ENCODE measurements at regions not wholly inside any gene's neighbourhood (a gene's known extent, or its start where the extent isn't known, plus 50 kb on each side); places are given as distances from the start of the nearest gene placed in this dataset.
A peak's percentile ranks its signal among the peaks of the same experiment; 100 is the strongest.

GRCh38 chr13:50629497-50629896, 214.0 kb downstream of the DLEU7 start:
- no peaks in the 10 kb centered on the region for H3K27me3 Mint-ChIP-seq
- no peaks in the 10 kb centered on the region for H3K36me3 Mint-ChIP-seq (ENCODE audit: low read depth)
- intact Hi-C loops (cut with micrococcal nuclease): no loop called here
- H3K9me3 Mint-ChIP-seq: no peaks in the 10 kb centered on the region
- peak overlapping the region; percentile 41 for H3K27ac Mint-ChIP-seq
- H3K4me1 Mint-ChIP-seq (ENCODE audit: low read depth): peaks cover 35% of the 10 kb centered on the region
- no peak overlapping the region for H3K4me3 Mint-ChIP-seq

- peaks cover 40% of the 10 kb centered on the region for H3K4me1 Mint-ChIP-seq (ENCODE audit: low read depth)
- no peaks in the 10 kb centered on the region for H3K9me3 Mint-ChIP-seq
- no peak overlapping the region for H3K4me3 Mint-ChIP-seq
- intact Hi-C loops (cut with micrococcal nuclease): no loop called here
- no peaks in the 10 kb centered on the region for H3K27me3 Mint-ChIP-seq
- H3K27ac Mint-ChIP-seq: peak overlapping the region; percentile 41
- H3K36me3 Mint-ChIP-seq (ENCODE audit: low read depth): no peaks in the 10 kb centered on the region
These were observed 213.5 kb downstream of the DLEU7 start for GRCh38 chr13:50629966-50630365.

- Mint-ChIP-seq H3K27me3 (no peaks in the 10 kb centered on the region), H3K4me1 (ENCODE audit: low read depth) (peaks cover 51% of the 10 kb centered on the region), H3K4me3 (no peak overlapping the region), H3K36me3 (ENCODE audit: low read depth) (no peaks in the 10 kb centered on the region), H3K9me3 (no peaks in the 10 kb centered on the region), H3K27ac (no peak overlapping the region)
- intact Hi-C loops (cut with micrococcal nuclease): no loop called here
These were observed 212.5 kb downstream of the DLEU7 start for GRCh38 chr13:50631041-50631440.

GRCh38 chr13:50634339-50634738, 209.2 kb downstream of the DLEU7 start:
- Mint-ChIP-seq H3K36me3 (ENCODE audit: low read depth) (no peaks in the 10 kb centered on the region), H3K4me1 (ENCODE audit: low read depth) (peaks cover 55% of the 10 kb centered on the region), H3K9me3 (no peaks in the 10 kb centered on the region), H3K27ac (peak overlapping the region; percentile 94), H3K4me3 (no peak overlapping the region), H3K27me3 (no peaks in the 10 kb centered on the region)
- intact Hi-C loops (cut with micrococcal nuclease): no loop called here

- intact Hi-C loops (cut with micrococcal nuclease): loop anchor here (5.0 kb wide), 1 partner anchor 77 kb away; no protein-coding TSS in a partner anchor
- Mint-ChIP-seq H3K4me3 (no peak overlapping the region), H3K4me1 (ENCODE audit: low read depth) (peaks cover 46% of the 10 kb centered on the region), H3K9me3 (no peaks in the 10 kb centered on the region), H3K36me3 (ENCODE audit: low read depth) (no peaks in the 10 kb centered on the region), H3K27me3 (no peaks in the 10 kb centered on the region), H3K27ac (peak overlapping the region; percentile 94)
These were observed 208.0 kb downstream of the DLEU7 start for GRCh38 chr13:50635504-50635903.

- Mint-ChIP-seq H3K4me3 (no peak overlapping the region), H3K4me1 (ENCODE audit: low read depth) (peaks cover 43% of the 10 kb centered on the region), H3K27ac (peak overlapping the region; percentile 94), H3K36me3 (ENCODE audit: low read depth) (no peaks in the 10 kb centered on the region), H3K9me3 (no peaks in the 10 kb centered on the region), H3K27me3 (no peaks in the 10 kb centered on the region)
- intact Hi-C loops (cut with micrococcal nuclease): loop anchor here (5.0 kb wide), 1 partner anchor 76 kb away; no protein-coding TSS in a partner anchor
These were observed 207.3 kb downstream of the DLEU7 start for GRCh38 chr13:50636007-50636704.

- no peaks in the 10 kb centered on the region for H3K9me3 Mint-ChIP-seq
- intact Hi-C loops (cut with micrococcal nuclease): no loop called here
- H3K36me3 Mint-ChIP-seq (ENCODE audit: low read depth): no peaks in the 10 kb centered on the region
- H3K27me3 Mint-ChIP-seq: no peaks in the 10 kb centered on the region
- peaks cover 40% of the 10 kb centered on the region for H3K4me1 Mint-ChIP-seq (ENCODE audit: low read depth)
- H3K4me3 Mint-ChIP-seq: no peak overlapping the region
- peak overlapping the region; percentile 9 for H3K27ac Mint-ChIP-seq
These were observed 200.4 kb downstream of the DLEU7 start for GRCh38 chr13:50643060-50643459.

GRCh38 chr13:50644081-50644871, 199.2 kb downstream of the DLEU7 start:
- Mint-ChIP-seq H3K9me3 (peaks cover 7% of the 10 kb centered on the region), H3K4me1 (ENCODE audit: low read depth) (peaks cover 46% of the 10 kb centered on the region), H3K27me3 (no peaks in the 10 kb centered on the region), H3K27ac (peak overlapping the region; percentile 9), H3K4me3 (no peak overlapping the region), H3K36me3 (ENCODE audit: low read depth) (no peaks in the 10 kb centered on the region)
- intact Hi-C loops (cut with micrococcal nuclease): no loop called here

GRCh38 chr13:50645092-50645491, 198.4 kb downstream of the DLEU7 start:
- no peaks in the 10 kb centered on the region for H3K36me3 Mint-ChIP-seq (ENCODE audit: low read depth)
- peaks cover 11% of the 10 kb centered on the region for H3K9me3 Mint-ChIP-seq
- no peak overlapping the region for H3K27ac Mint-ChIP-seq
- H3K27me3 Mint-ChIP-seq: peaks cover 2% of the 10 kb centered on the region
- intact Hi-C loops (cut with micrococcal nuclease): no loop called here
- peaks cover 48% of the 10 kb centered on the region for H3K4me1 Mint-ChIP-seq (ENCODE audit: low read depth)
- H3K4me3 Mint-ChIP-seq: no peak overlapping the region

- Mint-ChIP-seq H3K9me3 (peaks cover 11% of the 10 kb centered on the region), H3K4me3 (no peak overlapping the region), H3K4me1 (ENCODE audit: low read depth) (peaks cover 52% of the 10 kb centered on the region), H3K27ac (no peak overlapping the region), H3K36me3 (ENCODE audit: low read depth) (no peaks in the 10 kb centered on the region), H3K27me3 (peaks cover 2% of the 10 kb centered on the region)
- intact Hi-C loops (cut with micrococcal nuclease): no loop called here
These were observed 197.4 kb downstream of the DLEU7 start for GRCh38 chr13:50646070-50646469.

- Mint-ChIP-seq H3K36me3 (ENCODE audit: low read depth) (no peaks in the 10 kb centered on the region), H3K27me3 (peaks cover 2% of the 10 kb centered on the region), H3K4me3 (no peak overlapping the region), H3K27ac (peak overlapping the region; percentile 79), H3K4me1 (ENCODE audit: low read depth) (peaks cover 33% of the 10 kb centered on the region), H3K9me3 (peaks cover 11% of the 10 kb centered on the region)
- intact Hi-C loops (cut with micrococcal nuclease): no loop called here
These were observed 194.3 kb downstream of the DLEU7 start for GRCh38 chr13:50649211-50649610.

GRCh38 chr13:50650592-50651504, 192.6 kb downstream of the DLEU7 start:
- intact Hi-C loops (cut with micrococcal nuclease): no loop called here
- Mint-ChIP-seq H3K36me3 (ENCODE audit: low read depth) (no peaks in the 10 kb centered on the region), H3K9me3 (peaks cover 11% of the 10 kb centered on the region), H3K4me3 (no peak overlapping the region), H3K27me3 (peaks cover 2% of the 10 kb centered on the region), H3K27ac (no peak overlapping the region), H3K4me1 (ENCODE audit: low read depth) (peaks cover 25% of the 10 kb centered on the region)

GRCh38 chr13:50651922-50652321, 191.6 kb downstream of the DLEU7 start:
- H3K4me1 Mint-ChIP-seq (ENCODE audit: low read depth): peaks cover 25% of the 10 kb centered on the region
- peaks cover 2% of the 10 kb centered on the region for H3K27me3 Mint-ChIP-seq
- no peak overlapping the region for H3K27ac Mint-ChIP-seq
- peaks cover 11% of the 10 kb centered on the region for H3K9me3 Mint-ChIP-seq
- intact Hi-C loops (cut with micrococcal nuclease): no loop called here
- no peak overlapping the region for H3K4me3 Mint-ChIP-seq
- no peaks in the 10 kb centered on the region for H3K36me3 Mint-ChIP-seq (ENCODE audit: low read depth)

- peaks cover 4% of the 10 kb centered on the region for H3K9me3 Mint-ChIP-seq
- intact Hi-C loops (cut with micrococcal nuclease): no loop called here
- no peak overlapping the region for H3K27ac Mint-ChIP-seq
- H3K27me3 Mint-ChIP-seq: peaks cover 4% of the 10 kb centered on the region
- no peak overlapping the region for H3K4me3 Mint-ChIP-seq
- no peaks in the 10 kb centered on the region for H3K36me3 Mint-ChIP-seq (ENCODE audit: low read depth)
- peaks cover 8% of the 10 kb centered on the region for H3K4me1 Mint-ChIP-seq (ENCODE audit: low read depth)
These were observed 189.2 kb downstream of the DLEU7 start for GRCh38 chr13:50654331-50654730.

Measured in dendritic cell treated with granulocyte-macrophage colony-stimulating factor and Interleukin-4, amounts not matched to agents 40 ng/mL and 50 ng/mL, for 4 days (primary cell).